ENCODE measurements at regions not wholly inside any gene's neighbourhood (a gene's known extent, or its start where the extent isn't known, plus 50 kb on each side); places are given as distances from the start of the nearest gene placed in this dataset.

DNA sequence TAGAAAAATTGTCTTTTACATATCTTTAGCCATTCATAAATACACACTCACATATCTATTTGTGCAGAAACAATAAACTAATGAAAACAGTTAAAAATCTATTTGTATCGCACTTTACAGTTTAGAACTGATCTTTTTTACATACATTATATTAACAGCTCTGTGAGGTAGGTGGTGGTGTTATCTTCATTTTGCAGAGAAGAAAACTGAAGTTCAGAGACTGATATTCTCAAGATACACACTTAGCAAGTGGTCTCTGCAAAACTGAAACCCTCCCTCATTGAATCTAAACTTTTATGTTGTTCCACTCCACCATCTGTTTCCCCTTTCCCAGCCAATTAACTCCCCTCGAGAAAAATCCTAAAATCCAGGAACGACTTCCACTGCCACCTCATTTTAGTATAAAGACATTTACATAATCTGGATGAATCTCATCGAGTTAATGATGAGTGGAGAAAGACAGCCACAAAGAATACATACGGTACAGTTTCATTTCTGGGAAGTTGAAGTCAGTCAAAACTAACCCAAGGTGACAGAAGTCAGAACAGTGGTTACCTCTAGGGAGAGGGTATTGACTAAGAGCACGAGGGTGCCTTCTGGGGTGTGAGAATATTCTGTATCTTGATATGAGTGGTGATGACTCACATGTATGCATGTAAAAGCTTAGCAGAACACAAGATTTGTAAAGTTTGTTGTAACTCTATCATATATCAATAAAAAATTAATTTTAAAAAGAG lies 524.2 kb upstream of the TCF4 start:
- Histone ChIP-seq H3K4me3 (replicated peaks in 1 of 3) (no peak overlapping the region), H3K9me3 (no peaks in the 10 kb centered on the region), H3K4me1 (peaks cover 5 to 10% of the 10 kb centered on the region in 2 donors), H3K27me3 (no peaks in the 10 kb centered on the region), H3K36me3 (no peaks in the 10 kb centered on the region), H3K27ac (no peak overlapping the region)
- intact Hi-C loops (cut with DNase I): no loop called here
- DNase-seq: no peak
- TF ChIP-seq CTCF (IDR thresholded peaks at IDR 0.05) (no peak), POLR2A (IDR thresholded peaks at IDR 0.05) (no peak)
- 78 to 83% methylated on average over 6 of the region's 6 CpGs for WGBS, 2 donors

DNA sequence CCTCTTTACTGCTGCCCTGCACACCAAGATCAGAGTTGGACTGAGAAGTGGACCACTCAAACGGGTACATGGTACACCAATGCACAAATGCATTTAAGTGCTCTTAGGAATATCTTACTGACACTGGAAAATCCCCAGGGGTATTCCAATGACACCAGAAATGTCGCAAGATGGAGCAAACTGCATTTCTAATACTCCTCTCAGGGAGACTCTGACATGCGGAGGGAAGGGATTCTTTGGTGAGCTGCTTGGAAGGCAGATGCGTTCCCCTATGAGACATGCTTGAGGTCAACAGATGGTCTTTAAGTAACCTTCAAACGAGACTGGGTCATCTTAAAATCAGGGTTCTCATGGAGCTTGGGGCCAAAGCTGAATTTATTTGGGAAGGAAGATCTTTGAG lies 521.8 kb upstream of the TCF4 start:
- TF ChIP-seq CTCF (IDR thresholded peaks at IDR 0.05): no peak
- no peak for TF ChIP-seq POLR2A (IDR thresholded peaks at IDR 0.05)
- intact Hi-C loops (cut with DNase I): no loop called here

GRCh38 chr18:56108478-56109367 lies 520.7 kb upstream of the TCF4 start:
- Histone ChIP-seq H3K27ac (no peak overlapping the region), H3K4me3 (replicated peaks in 1 of 3) (no peak overlapping the region), H3K9me3 (no peaks in the 10 kb centered on the region), H3K36me3 (peaks cover 0 to 2% of the 10 kb centered on the region in 2 donors), H3K27me3 (no peaks in the 10 kb centered on the region), H3K4me1 (peaks cover 2 to 5% of the 10 kb centered on the region in 2 donors)
- intact Hi-C loops (cut with DNase I): no loop called here
- no peak for DNase-seq
- WGBS, 2 donors: 81 to 89% methylated on average over 4 of the region's 4 CpGs
- TF ChIP-seq CTCF (IDR thresholded peaks at IDR 0.05): no peak

More for the DNA sequence above, 521.8 kb upstream of the TCF4 start:
- H3K4me1 ChIP-seq: peaks cover 5% of the 10 kb centered on the region in 2 donors
- no peak for DNase-seq
- H3K9me3 ChIP-seq: no peaks in the 10 kb centered on the region
- 86 to 92% methylated on average over 5 of the region's 5 CpGs for WGBS, 2 donors
- no peak overlapping the region for H3K27ac ChIP-seq
- no peaks in the 10 kb centered on the region for H3K27me3 ChIP-seq
- no peak overlapping the region for H3K4me3 ChIP-seq (replicated peaks in 1 of 3)
- no peaks in the 10 kb centered on the region for H3K36me3 ChIP-seq

- Histone ChIP-seq H3K9me3 (no peaks in the 10 kb centered on the region), H3K4me3 (replicated peaks in 1 of 3) (no peak overlapping the region), H3K27ac (no peak overlapping the region), H3K36me3 (peaks cover 0 to 2% of the 10 kb centered on the region in 2 donors), H3K27me3 (no peaks in the 10 kb centered on the region), H3K4me1 (peaks cover 0 to 5% of the 10 kb centered on the region in 2 donors)
- 49 to 51% methylated on average over 5 of the region's 5 CpGs for WGBS, 2 donors
- intact Hi-C loops (cut with DNase I): no loop called here
- TF ChIP-seq CTCF (IDR thresholded peaks at IDR 0.05) (no peak), POLR2A (IDR thresholded peaks at IDR 0.05) (no peak)
- DNase-seq: no peak
These were observed 520.0 kb upstream of the TCF4 start for GRCh38 chr18:56107821-56108477.
